GM12891 (cell line): ENCODE measurements at regions not wholly inside any gene's neighbourhood (a gene's known extent, or its start where the extent isn't known, plus 50 kb on each side); places are given as distances from the start of the nearest gene placed in this dataset.

Experiments
- POLR2A ChIP-seq: IDR thresholded peaks from 2 replicates; pipeline ENCODE4 v1.6.1; 2011; ENCODE audit warnings: low read depth, low read length, control low read depth
- POLR2AphosphoS5 ChIP-seq: IDR thresholded peaks from 2 replicates; pipeline ENCODE4 v1.6.1; 2011; ENCODE audit warnings: low read depth, low read length, control low read depth

GRCh38 chr5:168023191-168023590, 268.3 kb upstream of the WWC1 start:
- TF ChIP-seq POLR2AphosphoS5 = no peak
- no peak for TF ChIP-seq POLR2A
